ENCODE measurements at regions not wholly inside any gene's neighbourhood (a gene's known extent, or its start where the extent isn't known, plus 50 kb on each side); places are given as distances from the start of the nearest gene placed in this dataset.

GRCh38 chr21:35168735-35169134 is 119.6 kb upstream of the RUNX1 start:
- no peak for ATAC-seq
- DNase-seq (ENCODE audit: low read depth in 1 of 2, low spot score in 1 of 2): no peak
- FAIRE-seq: no peak
- CTCF ChIA-PET: no interaction called here
- Histone ChIP-seq H3K4me2 (no peak overlapping the region), H3K27ac (no peak overlapping the region), H3K4me3 (no peak overlapping the region), H3K4me1 (no peaks in the 10 kb centered on the region), H3K9me3 (no peaks in the 10 kb centered on the region)
- POLR2A ChIA-PET: no interaction called here
- 72% methylated on average over 4 of the region's 4 CpGs for WGBS (ENCODE audit: missing lambda C conversion rate)
- no peak for TF ChIP-seq BHLHE40 (IDR thresholded peaks at IDR 0.05; ENCODE audit: low read depth, low read length)
- TF ChIP-seq NFE2L2 (conservative IDR thresholded peaks at IDR 0.05; ENCODE audit: low read length): no peak
- TF ChIP-seq, protein P1, sequence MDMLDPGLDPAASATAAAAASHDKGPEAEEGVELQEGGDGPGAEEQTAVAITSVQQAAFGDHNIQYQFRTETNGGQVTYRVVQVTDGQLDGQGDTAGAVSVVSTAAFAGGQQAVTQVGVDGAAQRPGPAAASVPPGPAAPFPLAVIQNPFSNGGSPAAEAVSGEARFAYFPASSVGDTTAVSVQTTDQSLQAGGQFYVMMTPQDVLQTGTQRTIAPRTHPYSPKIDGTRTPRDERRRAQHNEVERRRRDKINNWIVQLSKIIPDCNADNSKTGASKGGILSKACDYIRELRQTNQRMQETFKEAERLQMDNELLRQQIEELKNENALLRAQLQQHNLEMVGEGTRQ (IDR thresholded peaks at IDR 0.05): no peak
- no peak for TF ChIP-seq FOSB (CRISPR knock-in tag; IDR thresholded peaks at IDR 0.05)
- no peak for TF ChIP-seq POLR2A (IDR thresholded peaks at IDR 0.05; ENCODE audit: low read length)
- no peak for TF ChIP-seq MAZ (IDR thresholded peaks at IDR 0.05; ENCODE audit: borderline replicate concordance, low read depth, low read length)
- TF ChIP-seq CBX8 (IDR thresholded peaks at IDR 0.05): no peak
- TF ChIP-seq RARB (CRISPR knock-in tag; IDR thresholded peaks at IDR 0.05): no peak
- TF ChIP-seq, protein P2, sequence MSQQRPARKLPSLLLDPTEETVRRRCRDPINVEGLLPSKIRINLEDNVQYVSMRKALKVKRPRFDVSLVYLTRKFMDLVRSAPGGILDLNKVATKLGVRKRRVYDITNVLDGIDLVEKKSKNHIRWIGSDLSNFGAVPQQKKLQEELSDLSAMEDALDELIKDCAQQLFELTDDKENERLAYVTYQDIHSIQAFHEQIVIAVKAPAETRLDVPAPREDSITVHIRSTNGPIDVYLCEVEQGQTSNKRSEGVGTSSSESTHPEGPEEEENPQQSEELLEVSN (IDR thresholded peaks at IDR 0.05; ENCODE audit: borderline replicate concordance, low read depth): no peak
- TF ChIP-seq MYC (IDR thresholded peaks at IDR 0.05; ENCODE audit: borderline replicate concordance, low read length): no peak
- no peak for TF ChIP-seq HDAC2 (IDR thresholded peaks at IDR 0.05)
- no peak for TF ChIP-seq ZFP36 (IDR thresholded peaks at IDR 0.05; ENCODE audit: borderline replicate concordance, partially characterized antibody)
- no peak for TF ChIP-seq HOXB5 (CRISPR knock-in tag; IDR thresholded peaks at IDR 0.05)
- TF ChIP-seq JUNB (IDR thresholded peaks at IDR 0.05): no peak
- TF ChIP-seq HMGXB4 (CRISPR knock-in tag; IDR thresholded peaks at IDR 0.05; ENCODE audit: borderline replicate concordance): no peak
- no peak for TF ChIP-seq POLR2AphosphoS2 (conservative IDR thresholded peaks at IDR 0.05; ENCODE audit: low read length)

GRCh38 chr21:35164971-35165483 is 115.9 kb upstream of the RUNX1 start:
- DNase-seq (ENCODE audit: low read depth in 1 of 2, low spot score in 1 of 2) (no peak), ATAC-seq (no peak), FAIRE-seq (no peak)
- Histone ChIP-seq H3K4me1 (no peaks in the 10 kb centered on the region), H3K27ac (no peak overlapping the region), H3K4me3 (no peak overlapping the region), H3K9me3 (no peaks in the 10 kb centered on the region), H3K4me2 (no peak overlapping the region)
- ChIA-PET POLR2A (no interaction called here), CTCF (no interaction called here)
- TF ChIP-seq POLR2AphosphoS2 (conservative IDR thresholded peaks at IDR 0.05; ENCODE audit: low read length) (no peak), MAX (IDR thresholded peaks at IDR 0.05) (no peak), SREBF2 (IDR thresholded peaks at IDR 0.05) (no peak), GATA3 (IDR thresholded peaks at IDR 0.05; ENCODE audit: borderline replicate concordance) (no peak), CHD4 (IDR thresholded peaks at IDR 0.05; ENCODE audit: borderline replicate concordance) (no peak), CEBPB (IDR thresholded peaks at IDR 0.05) (no peak), SMC3 (IDR thresholded peaks at IDR 0.05) (no peak), RARB (CRISPR knock-in tag; IDR thresholded peaks at IDR 0.05) (no peak)
- TF ChIP-seq, protein P3, sequence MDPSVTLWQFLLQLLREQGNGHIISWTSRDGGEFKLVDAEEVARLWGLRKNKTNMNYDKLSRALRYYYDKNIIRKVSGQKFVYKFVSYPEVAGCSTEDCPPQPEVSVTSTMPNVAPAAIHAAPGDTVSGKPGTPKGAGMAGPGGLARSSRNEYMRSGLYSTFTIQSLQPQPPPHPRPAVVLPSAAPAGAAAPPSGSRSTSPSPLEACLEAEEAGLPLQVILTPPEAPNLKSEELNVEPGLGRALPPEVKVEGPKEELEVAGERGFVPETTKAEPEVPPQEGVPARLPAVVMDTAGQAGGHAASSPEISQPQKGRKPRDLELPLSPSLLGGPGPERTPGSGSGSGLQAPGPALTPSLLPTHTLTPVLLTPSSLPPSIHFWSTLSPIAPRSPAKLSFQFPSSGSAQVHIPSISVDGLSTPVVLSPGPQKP (IDR thresholded peaks at IDR 0.05; ENCODE audit: low read depth, low read length): no peak
- WGBS (ENCODE audit: missing lambda C conversion rate): 5% methylated on average over 3 of the region's 3 CpGs

Measured in A549 (cell line).